Liver (tissue), 3 donors: ENCODE measurements at regions not wholly inside any gene's neighbourhood (a gene's known extent, or its start where the extent isn't known, plus 50 kb on each side); places are given as distances from the start of the nearest gene placed in this dataset.

ENCODE experiments used
- GABPA ChIP-seq, 2 donors: IDR thresholded peaks in 1 of 2; conservative IDR thresholded peaks in 1 of 2; 2 replicates each; pipeline ENCODE4 v1.6.1; 2016; ENCODE audit warnings: antibody characterized with exemption in 2 of 2, mild to moderate bottlenecking in 1 of 2, moderate library complexity in 1 of 2
- JUND ChIP-seq, 2 donors: IDR thresholded peaks; 2 replicates each; pipeline ENCODE4 v1.6.1; 2016; ENCODE audit warnings: antibody characterized with exemption in 2 of 2
- NR2F2 ChIP-seq: IDR thresholded peaks from 2 replicates; pipeline ENCODE4 v1.6.1; 2016; ENCODE audit warnings: antibody characterized with exemption
- RAD21 ChIP-seq, 2 donors: IDR thresholded peaks; 2 replicates each; pipeline ENCODE4 v1.6.1; 2016; ENCODE audit warnings: antibody characterized with exemption in 2 of 2, mild to moderate bottlenecking in 2 of 2
- SP1 ChIP-seq: IDR thresholded peaks from 2 replicates; pipeline ENCODE4 v1.6.1; 2018; ENCODE audit warnings: antibody characterized with exemption, mild to moderate bottlenecking
- YY1 ChIP-seq: IDR thresholded peaks from 2 replicates; pipeline ENCODE4 v1.6.1; 2016; ENCODE audit warnings: antibody characterized with exemption, mild to moderate bottlenecking
- ZBTB33 ChIP-seq: IDR thresholded peaks from 2 replicates; pipeline ENCODE4 v1.6.1; 2016; ENCODE audit warnings: antibody characterized with exemption
- TF ChIP-seq, protein P1 (sequence below): fragments of 150-350 bp; IDR thresholded peaks from 2 replicates; pipeline ENCODE4 v1.5.1; 2017; ENCODE audit warnings: improper control_type of control experiment, low read depth, low read length; ENCODE audit not compliant: missing input control
- TF ChIP-seq, protein P2 (sequence below): IDR thresholded peaks from 2 replicates; pipeline ENCODE4 v1.6.1; 2016; ENCODE audit warnings: antibody characterized with exemption
- donor health status: healthy.
- donor health status: healthy.

DNA sequence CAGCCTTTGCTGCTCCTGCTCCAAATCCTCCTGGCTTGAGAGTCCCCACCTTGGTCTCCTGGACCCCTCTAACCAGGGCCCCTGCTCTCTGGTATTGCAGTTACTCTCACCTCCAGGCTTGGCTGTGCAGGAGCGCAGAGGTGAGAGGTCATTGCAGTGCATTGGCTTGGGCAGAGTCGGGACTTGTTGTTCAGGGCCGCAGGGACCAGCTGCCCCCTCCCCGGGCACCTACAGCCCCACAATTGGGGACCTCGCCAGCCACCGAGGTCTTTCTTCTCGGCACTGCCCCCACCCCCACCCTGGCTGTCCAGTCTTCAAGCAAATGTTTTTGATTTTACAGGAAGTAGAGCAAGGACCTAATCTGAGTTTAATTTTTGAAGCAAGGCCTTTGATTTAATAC, 65.5 kb upstream of the FGF3 start:
- TF ChIP-seq, protein P1, sequence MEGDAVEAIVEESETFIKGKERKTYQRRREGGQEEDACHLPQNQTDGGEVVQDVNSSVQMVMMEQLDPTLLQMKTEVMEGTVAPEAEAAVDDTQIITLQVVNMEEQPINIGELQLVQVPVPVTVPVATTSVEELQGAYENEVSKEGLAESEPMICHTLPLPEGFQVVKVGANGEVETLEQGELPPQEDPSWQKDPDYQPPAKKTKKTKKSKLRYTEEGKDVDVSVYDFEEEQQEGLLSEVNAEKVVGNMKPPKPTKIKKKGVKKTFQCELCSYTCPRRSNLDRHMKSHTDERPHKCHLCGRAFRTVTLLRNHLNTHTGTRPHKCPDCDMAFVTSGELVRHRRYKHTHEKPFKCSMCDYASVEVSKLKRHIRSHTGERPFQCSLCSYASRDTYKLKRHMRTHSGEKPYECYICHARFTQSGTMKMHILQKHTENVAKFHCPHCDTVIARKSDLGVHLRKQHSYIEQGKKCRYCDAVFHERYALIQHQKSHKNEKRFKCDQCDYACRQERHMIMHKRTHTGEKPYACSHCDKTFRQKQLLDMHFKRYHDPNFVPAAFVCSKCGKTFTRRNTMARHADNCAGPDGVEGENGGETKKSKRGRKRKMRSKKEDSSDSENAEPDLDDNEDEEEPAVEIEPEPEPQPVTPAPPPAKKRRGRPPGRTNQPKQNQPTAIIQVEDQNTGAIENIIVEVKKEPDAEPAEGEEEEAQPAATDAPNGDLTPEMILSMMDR, result no peak
- TF ChIP-seq SP1 (no peak), JUND (IDR thresholded peaks at IDR 0.05) (no peak), ZBTB33 (no peak), NR2F2 (no peak), RAD21 (IDR thresholded peaks at IDR 0.05) (no peak), GABPA (IDR thresholded peaks at IDR 0.05 in 1 of 2, conservative IDR thresholded peaks at IDR 0.05 in 1 of 2) (no peak), YY1 (no peak)
- TF ChIP-seq, protein P2, sequence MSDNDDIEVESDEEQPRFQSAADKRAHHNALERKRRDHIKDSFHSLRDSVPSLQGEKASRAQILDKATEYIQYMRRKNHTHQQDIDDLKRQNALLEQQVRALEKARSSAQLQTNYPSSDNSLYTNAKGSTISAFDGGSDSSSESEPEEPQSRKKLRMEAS, result no peak
